OCI-LY3 (cell line): ENCODE measurements at regions not wholly inside any gene's neighbourhood (a gene's known extent, or its start where the extent isn't known, plus 50 kb on each side); places are given as distances from the start of the nearest gene placed in this dataset.

Source experiments
- EZH2phosphoT487 ChIP-seq: fragments of 200-600 bp; shearing (Covaris generic); IDR thresholded peaks from 2 replicates; pipeline ENCODE4 v1.6.1; 2018; ENCODE audit warnings: antibody characterized with exemption, mixed run types, low read depth
- TF ChIP-seq, protein P1 (sequence below): fragments of 200-600, 300-600 bp; sonication (generic); IDR thresholded peaks from 2 replicates; pipeline ENCODE4 v1.5.1; 2014; ENCODE audit warnings: antibody characterized with exemption, low read length, low read depth

DNA sequence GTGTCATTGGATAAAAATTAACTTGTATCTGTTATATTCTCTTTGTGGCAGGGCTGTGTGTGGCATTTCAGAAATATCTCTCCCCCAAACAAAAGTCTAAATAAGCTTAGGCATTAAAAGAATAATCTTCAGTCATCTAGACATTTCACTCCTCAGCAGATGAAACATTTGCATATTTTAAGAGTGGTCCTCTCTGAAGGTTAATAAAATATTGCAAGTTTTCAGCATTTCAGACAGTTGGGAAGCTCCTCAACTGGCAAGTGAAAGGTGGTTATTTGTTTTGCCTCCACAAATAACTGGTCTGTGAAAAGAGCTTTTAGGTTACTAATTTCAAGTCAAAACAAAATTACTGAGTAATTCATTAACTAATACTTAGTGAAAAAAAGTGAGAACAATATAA, 462.6 kb downstream of the EPHA4 start:
- TF ChIP-seq, protein P1, sequence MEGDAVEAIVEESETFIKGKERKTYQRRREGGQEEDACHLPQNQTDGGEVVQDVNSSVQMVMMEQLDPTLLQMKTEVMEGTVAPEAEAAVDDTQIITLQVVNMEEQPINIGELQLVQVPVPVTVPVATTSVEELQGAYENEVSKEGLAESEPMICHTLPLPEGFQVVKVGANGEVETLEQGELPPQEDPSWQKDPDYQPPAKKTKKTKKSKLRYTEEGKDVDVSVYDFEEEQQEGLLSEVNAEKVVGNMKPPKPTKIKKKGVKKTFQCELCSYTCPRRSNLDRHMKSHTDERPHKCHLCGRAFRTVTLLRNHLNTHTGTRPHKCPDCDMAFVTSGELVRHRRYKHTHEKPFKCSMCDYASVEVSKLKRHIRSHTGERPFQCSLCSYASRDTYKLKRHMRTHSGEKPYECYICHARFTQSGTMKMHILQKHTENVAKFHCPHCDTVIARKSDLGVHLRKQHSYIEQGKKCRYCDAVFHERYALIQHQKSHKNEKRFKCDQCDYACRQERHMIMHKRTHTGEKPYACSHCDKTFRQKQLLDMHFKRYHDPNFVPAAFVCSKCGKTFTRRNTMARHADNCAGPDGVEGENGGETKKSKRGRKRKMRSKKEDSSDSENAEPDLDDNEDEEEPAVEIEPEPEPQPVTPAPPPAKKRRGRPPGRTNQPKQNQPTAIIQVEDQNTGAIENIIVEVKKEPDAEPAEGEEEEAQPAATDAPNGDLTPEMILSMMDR: no peak
- TF ChIP-seq EZH2phosphoT487: no peak
